ENCODE measurements at regions not wholly inside any gene's neighbourhood (a gene's known extent, or its start where the extent isn't known, plus 50 kb on each side); places are given as distances from the start of the nearest gene placed in this dataset.

- TF ChIP-seq POLR2AphosphoS5 (IDR thresholded peaks at IDR 0.05): no peak
- TF ChIP-seq CTCF (IDR thresholded peaks at IDR 0.05 in 8 of 11, conservative IDR thresholded peaks at IDR 0.05 in 3 of 11): no peak
Observed at GRCh38 chr4:155599085-155599484, 67.6 kb upstream of the GUCY1A1 start.

Data from spleen (tissue), 7 donors.